SK-N-SH (cell line): ENCODE measurements at regions not wholly inside any gene's neighbourhood (a gene's known extent, or its start where the extent isn't known, plus 50 kb on each side); places are given as distances from the start of the nearest gene placed in this dataset.

Source experiments
- CTCF ChIA-PET: fragments of 300-600, 350-600 bp; formaldehyde crosslinking; extraction: SDS; loops from one replicate; lab custom pipeline; 2021; lab: Yijun Ruan, JAX
- POLR2A ChIA-PET: fragments of 350-600 bp; sonication (Branson Sonifier 250); formaldehyde crosslinking; extraction: SDS; loops from one replicate; lab custom pipeline; 2020; ENCODE audit warnings: antibody characterized with exemption, inconsistent platforms; lab: Yijun Ruan, JAX
- DNase-seq: peaks from one replicate; pipeline ENCODE4 v3.0.0; 2012
- H2AFZ ChIP-seq: fragments of 200-600 bp; sonication (generic); 2 replicates; pipeline ENCODE4 v1.8.1; 2016; ENCODE audit warnings: antibody characterized with exemption, mild to moderate bottlenecking, low read depth
- H3F3A ChIP-seq: fragments of 200-600 bp; sonication (generic); replicated peaks from 2 replicates; pipeline ENCODE3; 2016; ENCODE audit warnings: antibody characterized with exemption, mild to moderate bottlenecking; ENCODE audit not compliant: insufficient read depth
- H3K27ac ChIP-seq, 2 experiments: fragments of 200-500 bp in 1 of 2; fragments of 200-600 bp in 1 of 2; sonication (Bioruptor generic) in 1 of 2; sonication (generic), shearing (Covaris generic) in 1 of 2; 2 replicates each; pipeline versions ENCODE4 v1.5.1 to v1.6.1; 2014 to 2016; ENCODE audit warnings: low read depth in 2 of 2, inconsistent platforms in 1 of 2, low read length in 1 of 2, mild to moderate bottlenecking in 1 of 2, mixed read lengths in 1 of 2
- H3K27me3 ChIP-seq: fragments of 200-600 bp; sonication (generic), shearing (Covaris generic); 2 replicates; pipeline ENCODE4 v1.6.1; 2016; ENCODE audit warnings: mixed run types; ENCODE audit not compliant: insufficient read depth
- H3K36me3 ChIP-seq, 2 experiments: fragments of 200-500 bp in 1 of 2; fragments of 200-600 bp in 1 of 2; sonication (Bioruptor generic) in 1 of 2; sonication (generic) in 1 of 2; replicated peaks in 1 of 2; 2 replicates each; pipeline versions ENCODE3 to v1.5.1; 2014 to 2016; ENCODE audit warnings: low read length in 1 of 2, mild to moderate bottlenecking in 1 of 2; ENCODE audit not compliant: insufficient read depth in 2 of 2, control insufficient read depth in 1 of 2
- H3K4me1 ChIP-seq, 2 experiments: fragments of 200-500 bp in 1 of 2; fragments of 200-600 bp in 1 of 2; sonication (Bioruptor generic) in 1 of 2; sonication (generic), shearing (Covaris generic) in 1 of 2; 2 replicates each; pipeline versions ENCODE4 v1.5.1 to v1.6.1; 2014 to 2016; ENCODE audit warnings: low read depth in 1 of 2, low read length in 1 of 2, mixed run types in 1 of 2; ENCODE audit not compliant: insufficient read depth in 2 of 2, control insufficient read depth in 1 of 2
- H3K4me2 ChIP-seq: fragments of 200-600 bp; sonication (generic), shearing (Covaris generic); 2 replicates; pipeline ENCODE4 v1.6.1; 2017; ENCODE audit warnings: mixed run types
- H3K4me3 ChIP-seq, 2 experiments: fragments of 200-500 bp in 1 of 2; fragments of 200-600 bp in 1 of 2; sonication (Bioruptor generic) in 1 of 2; sonication (generic), shearing (Covaris generic) in 1 of 2; 2 replicates each; pipeline versions ENCODE4 v1.5.1 to v1.8.1; 2014 to 2016; ENCODE audit warnings: low read depth in 2 of 2, inconsistent platforms in 1 of 2, low read length in 1 of 2, mild to moderate bottlenecking in 1 of 2, mixed read lengths in 1 of 2, moderate library complexity in 1 of 2
- H3K79me2 ChIP-seq: fragments of 200-600 bp; sonication (generic); 2 replicates; pipeline ENCODE4 v1.8.1; 2017; ENCODE audit warnings: mild to moderate bottlenecking; ENCODE audit not compliant: insufficient read depth
- H3K9ac ChIP-seq: fragments of 200-600 bp; sonication (generic); 2 replicates; pipeline ENCODE4 v1.6.1; 2017; ENCODE audit warnings: mixed run types
- H3K9me2 ChIP-seq: fragments of 200-600 bp; sonication (generic); 2 replicates; pipeline ENCODE4 v1.6.1; 2017; ENCODE audit warnings: mixed run types
- H3K9me3 ChIP-seq: fragments of 200-600 bp; sonication (generic); 2 replicates; pipeline ENCODE4 v1.6.1; 2017; ENCODE audit warnings: mixed run types, mild to moderate bottlenecking, moderate library complexity
- H4K20me1 ChIP-seq: fragments of 200-600 bp; sonication (generic); 2 replicates; pipeline ENCODE4 v1.6.1; 2017; ENCODE audit warnings: mild to moderate bottlenecking, mixed run types; ENCODE audit not compliant: insufficient read depth
- CTCF ChIP-seq: fragments of 200-600 bp; sonication (generic); IDR thresholded peaks from 2 replicates; pipeline ENCODE4 v1.6.1; 2017; ENCODE audit warnings: antibody characterized with exemption, mild to moderate bottlenecking, moderate library complexity
- ELF1 ChIP-seq: IDR thresholded peaks from 2 replicates; pipeline ENCODE4 v1.4.0; 2012
- EP300 ChIP-seq, 2 experiments: IDR thresholded peaks; 2 replicates each; pipeline versions ENCODE4 v1.4.0 to v1.6.1; 2012; ENCODE audit warnings: borderline replicate concordance in 1 of 2, low read depth in 1 of 2, low read length in 1 of 2
- EZH2phosphoT487 ChIP-seq: fragments of 200-600 bp; sonication (generic); IDR thresholded peaks from 2 replicates; pipeline ENCODE4 v1.6.1; 2017; ENCODE audit warnings: low read depth, mixed run types, mild to moderate bottlenecking, antibody characterized with exemption, moderate library complexity, borderline replicate concordance
- GATA2 ChIP-seq: sonication (generic); formaldehyde crosslinking; IDR thresholded peaks from 2 replicates; pipeline ENCODE4 v1.5.0; 2020; ENCODE audit warnings: mild to moderate bottlenecking, missing genetic modification reagents
- MEF2A ChIP-seq: IDR thresholded peaks from 2 replicates; pipeline ENCODE4 v1.4.0; 2012; ENCODE audit warnings: low read depth, borderline replicate concordance
- MXI1 ChIP-seq: IDR thresholded peaks from 2 replicates; pipeline ENCODE4 v1.6.1; 2012; ENCODE audit warnings: mild to moderate bottlenecking, low read depth, low read length, improper control_type of control experiment
- NFIC ChIP-seq: IDR thresholded peaks from 2 replicates; pipeline ENCODE4 v1.4.0; 2012; ENCODE audit warnings: borderline replicate concordance
- POLR2AphosphoS5 ChIP-seq: IDR thresholded peaks from 2 replicates; pipeline ENCODE4 v1.6.1; 2012; ENCODE audit warnings: low read depth, low read length
- RAD21 ChIP-seq: IDR thresholded peaks from 2 replicates; pipeline ENCODE4 v1.6.1; 2012; ENCODE audit warnings: mild to moderate bottlenecking, low read length
- RXRA ChIP-seq: IDR thresholded peaks from 2 replicates; pipeline ENCODE4 v1.4.0; 2012; ENCODE audit warnings: low read depth, mild to moderate bottlenecking, borderline replicate concordance
- SIN3A ChIP-seq: IDR thresholded peaks from 2 replicates; pipeline ENCODE4 v1.6.1; 2012; ENCODE audit warnings: low read depth, mild to moderate bottlenecking, low read length, moderate library complexity, borderline replicate concordance
- TAF1 ChIP-seq: IDR thresholded peaks from 2 replicates; pipeline ENCODE4 v1.6.1; 2012; ENCODE audit warnings: low read depth, mild to moderate bottlenecking, low read length, moderate library complexity, borderline replicate concordance
- TEAD4 ChIP-seq: IDR thresholded peaks from 2 replicates; pipeline ENCODE4 v1.4.0; 2012; ENCODE audit warnings: mild to moderate bottlenecking, borderline replicate concordance; ENCODE audit not compliant: insufficient read depth
- USF1 ChIP-seq: IDR thresholded peaks from 2 replicates; pipeline ENCODE4 v1.4.0; 2012; ENCODE audit warnings: low read depth, borderline replicate concordance
- USF2 ChIP-seq: fragments of 150-350 bp; IDR thresholded peaks from 2 replicates; pipeline ENCODE4 v1.6.1; 2017; ENCODE audit warnings: antibody characterized with exemption, low read length, low read depth, borderline replicate concordance
- WGBS: methylation state at CpG from one replicate; pipeline ENCODE4 v1.1.6; 2017; ENCODE audit warnings: low lambda C conversion rate; 5-methylcytosine and 5-hydroxymethylcytosine counted together
- TF ChIP-seq, protein P1 (sequence below): IDR thresholded peaks from 2 replicates; pipeline ENCODE4 v1.4.0; 2012; ENCODE audit warnings: low read depth

DNA sequence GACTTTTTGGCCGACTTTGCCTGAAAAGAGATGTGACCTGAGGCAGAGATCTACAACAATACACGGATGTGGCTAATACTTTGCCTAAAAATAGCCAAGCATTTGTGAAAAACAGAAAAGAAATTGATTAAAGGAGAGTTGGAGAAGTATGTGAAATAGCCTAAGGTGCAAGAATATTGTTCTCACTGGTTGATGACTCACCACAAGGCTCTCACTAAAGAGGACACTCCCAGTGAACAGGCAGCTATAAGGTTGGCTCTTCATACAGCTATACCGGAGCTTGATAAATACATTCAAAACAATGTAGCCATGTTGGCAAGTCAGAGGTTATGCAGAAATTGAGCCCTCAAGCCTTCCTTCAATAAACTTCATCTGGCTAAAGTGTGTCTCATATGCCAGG is 317.2 kb upstream of the GRAMD2B start (continued):
- TF ChIP-seq USF1 (no peak), RAD21 (no peak)

DNA sequence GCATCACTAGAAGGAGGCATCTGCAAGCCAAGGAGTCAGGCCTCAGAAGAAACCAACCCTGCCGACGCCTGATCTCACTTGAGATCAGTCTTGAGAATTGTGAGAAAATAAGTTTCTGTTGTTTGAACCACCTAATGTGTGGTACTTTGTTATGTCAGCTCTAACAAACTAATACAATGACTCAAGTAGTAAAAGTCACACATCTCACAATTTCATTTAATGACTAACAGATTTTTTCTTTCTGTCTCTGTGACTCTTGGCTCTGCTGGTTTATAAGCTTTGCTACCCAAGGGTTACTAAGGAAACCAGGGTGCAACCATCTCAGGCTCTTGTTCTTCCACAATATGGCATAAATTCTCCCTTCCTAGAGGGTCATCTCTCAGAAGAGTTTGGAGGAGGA is 315.8 kb upstream of the GRAMD2B start:
- H3K4me3 ChIP-seq, result no peak overlapping the region; a peak in 1 of 4 replicates
- no peaks in the 10 kb centered on the region for H3F3A ChIP-seq
- CTCF ChIA-PET, result no interaction called here
- no peaks in the 10 kb centered on the region for H3K79me2 ChIP-seq
- H3K9me3 ChIP-seq, result no peaks in the 10 kb centered on the region
- H3K27me3 ChIP-seq, result no peaks in the 10 kb centered on the region
- no peak overlapping the region for H2AFZ ChIP-seq
- no peak overlapping the region for H3K27ac ChIP-seq
- no peak overlapping the region for H3K4me2 ChIP-seq
- no peak overlapping the region for H3K9ac ChIP-seq
- H3K4me1 ChIP-seq, result no peaks in the 10 kb centered on the region
- WGBS, result 87% methylated on average over 2 of the region's 2 CpGs
- H4K20me1 ChIP-seq, result no peaks in the 10 kb centered on the region
- H3K9me2 ChIP-seq, result no peaks in the 10 kb centered on the region
- DNase-seq, result no peak
- POLR2A ChIA-PET, result no interaction called here
- no peaks in the 10 kb centered on the region for H3K36me3 ChIP-seq
- TF ChIP-seq POLR2AphosphoS5 (no peak), GATA2 (CRISPR knock-in tag) (no peak), MEF2A (no peak), TEAD4 (no peak), SIN3A (no peak), RXRA (no peak), NFIC (no peak), EZH2phosphoT487 (no peak), TAF1 (no peak), EP300 (IDR thresholded peaks at IDR 0.05; ENCODE audit: borderline replicate concordance in 1 of 2, low read depth in 1 of 2, low read length in 1 of 2) (no peak), ELF1 (no peak), CTCF (no peak), MXI1 (no peak), USF2 (no peak)
- TF ChIP-seq, protein P1, sequence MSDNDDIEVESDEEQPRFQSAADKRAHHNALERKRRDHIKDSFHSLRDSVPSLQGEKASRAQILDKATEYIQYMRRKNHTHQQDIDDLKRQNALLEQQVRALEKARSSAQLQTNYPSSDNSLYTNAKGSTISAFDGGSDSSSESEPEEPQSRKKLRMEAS, result no peak
